Astrocyte (in vitro differentiated cells and primary cell): ENCODE measurements at regions not wholly inside any gene's neighbourhood (a gene's known extent, or its start where the extent isn't known, plus 50 kb on each side); places are given as distances from the start of the nearest gene placed in this dataset.

Experiments
- DNase-seq: peaks from one replicate; pipeline ENCODE4 v3.0.0-alpha.2; 2010; ENCODE audit warnings: low read depth
- FAIRE-seq: peaks from 2 replicates; lab custom pipeline; 2011; peaks lifted over from hg19 to GRCh38; lab: Jason Lieb, UNC
- H2AFZ ChIP-seq: 2 replicates; pipeline ENCODE4 v1.6.0; 2012; ENCODE audit warnings: low read depth, low read length, inconsistent platforms
- H3K27ac ChIP-seq: 2 replicates; pipeline ENCODE4 v1.5.1; 2011; ENCODE audit warnings: low read depth, low read length, inconsistent platforms
- H3K27me3 ChIP-seq: 2 replicates; pipeline ENCODE4 v1.6.0; 2011; ENCODE audit warnings: low read length, inconsistent platforms; ENCODE audit not compliant: insufficient read depth
- H3K36me3 ChIP-seq: 2 replicates; pipeline ENCODE4 v1.5.1; 2011; ENCODE audit warnings: low read length, inconsistent platforms; ENCODE audit not compliant: insufficient read depth
- H3K4me1 ChIP-seq: 2 replicates; pipeline ENCODE4 v1.5.1; 2011; ENCODE audit warnings: low read length, inconsistent platforms; ENCODE audit not compliant: insufficient read depth
- H3K4me2 ChIP-seq: 2 replicates; pipeline ENCODE4 v1.6.0; 2012; ENCODE audit warnings: low read length, inconsistent platforms
- H3K4me3 ChIP-seq: 2 replicates; pipeline ENCODE4 v1.5.1; 2011; ENCODE audit warnings: low read depth, mild to moderate bottlenecking, low read length, inconsistent platforms; ENCODE audit not compliant: insufficient read depth
- H3K79me2 ChIP-seq: 2 replicates; pipeline ENCODE4 v1.6.0; 2012; ENCODE audit warnings: mild to moderate bottlenecking, low read length, inconsistent platforms; ENCODE audit not compliant: insufficient read depth
- H3K9ac ChIP-seq: 2 replicates; pipeline ENCODE4 v1.6.0; 2012; ENCODE audit warnings: mild to moderate bottlenecking, low read length, inconsistent platforms
- H3K9me3 ChIP-seq: 2 replicates; pipeline ENCODE4 v1.5.1; 2012; ENCODE audit warnings: low read depth, mild to moderate bottlenecking, low read length, inconsistent platforms; ENCODE audit not compliant: insufficient read depth
- H4K20me1 ChIP-seq: 2 replicates; pipeline ENCODE4 v1.6.0; 2012; ENCODE audit warnings: low read length, inconsistent platforms; ENCODE audit not compliant: insufficient read depth
- H3K27ac Mint-ChIP-seq: one replicate; pipeline ENCODE4 v1.8.0; 2021; ENCODE audit warnings: mild to moderate bottlenecking, mixed read lengths; ENCODE audit not compliant: unreplicated experiment
- H3K27me3 Mint-ChIP-seq: one replicate; pipeline ENCODE4 v1.8.0; 2021; ENCODE audit warnings: low read depth, mixed read lengths; ENCODE audit not compliant: unreplicated experiment
- H3K36me3 Mint-ChIP-seq: one replicate; pipeline ENCODE4 v1.8.0; 2021; ENCODE audit warnings: low read depth, mixed read lengths; ENCODE audit not compliant: unreplicated experiment
- H3K4me1 Mint-ChIP-seq: one replicate; pipeline ENCODE4 v1.8.0; 2021; ENCODE audit warnings: low read depth, mixed read lengths; ENCODE audit not compliant: unreplicated experiment
- H3K4me3 Mint-ChIP-seq: one replicate; pipeline ENCODE4 v1.8.0; 2021; ENCODE audit warnings: mild to moderate bottlenecking, moderate library complexity, mixed read lengths; ENCODE audit not compliant: unreplicated experiment
- H3K9me3 Mint-ChIP-seq: one replicate; pipeline ENCODE4 v1.8.0; 2021; ENCODE audit warnings: mild to moderate bottlenecking, mixed read lengths; ENCODE audit not compliant: unreplicated experiment
- EZH2 ChIP-seq: IDR thresholded peaks from 2 replicates; pipeline ENCODE4 v1.6.1; 2012; ENCODE audit warnings: mild to moderate bottlenecking, low read length, inconsistent platforms; ENCODE audit not compliant: insufficient read depth
- TF ChIP-seq, protein P1 (sequence below): IDR thresholded peaks from 2 replicates; pipeline ENCODE4 v1.5.1; 2011; ENCODE audit warnings: low read depth, mild to moderate bottlenecking, inconsistent platforms, low read length, moderate library complexity; ENCODE audit not compliant: insufficient read depth

GRCh38 chr16:63385714-63386432, 1349.6 kb upstream of the CDH8 start:
- Mint-ChIP-seq H3K9me3 (no peaks in the 10 kb centered on the region), H3K27ac (no peak overlapping the region), H3K4me3 (no peak overlapping the region), H3K27me3 (no peaks in the 10 kb centered on the region), H3K4me1 (no peaks in the 10 kb centered on the region), H3K36me3 (no peaks in the 10 kb centered on the region)
- Histone ChIP-seq H3K9me3 (no peaks in the 10 kb centered on the region), H3K4me1 (no peaks in the 10 kb centered on the region), H3K27ac (no peak overlapping the region), H4K20me1 (no peaks in the 10 kb centered on the region), H3K36me3 (no peaks in the 10 kb centered on the region), H3K4me3 (no peak overlapping the region), H3K27me3 (no peaks in the 10 kb centered on the region), H3K4me2 (no peak overlapping the region), H3K79me2 (no peaks in the 10 kb centered on the region), H2AFZ (no peak overlapping the region), H3K9ac (no peak overlapping the region)
- DNase-seq = no peak
- TF ChIP-seq, protein P1, sequence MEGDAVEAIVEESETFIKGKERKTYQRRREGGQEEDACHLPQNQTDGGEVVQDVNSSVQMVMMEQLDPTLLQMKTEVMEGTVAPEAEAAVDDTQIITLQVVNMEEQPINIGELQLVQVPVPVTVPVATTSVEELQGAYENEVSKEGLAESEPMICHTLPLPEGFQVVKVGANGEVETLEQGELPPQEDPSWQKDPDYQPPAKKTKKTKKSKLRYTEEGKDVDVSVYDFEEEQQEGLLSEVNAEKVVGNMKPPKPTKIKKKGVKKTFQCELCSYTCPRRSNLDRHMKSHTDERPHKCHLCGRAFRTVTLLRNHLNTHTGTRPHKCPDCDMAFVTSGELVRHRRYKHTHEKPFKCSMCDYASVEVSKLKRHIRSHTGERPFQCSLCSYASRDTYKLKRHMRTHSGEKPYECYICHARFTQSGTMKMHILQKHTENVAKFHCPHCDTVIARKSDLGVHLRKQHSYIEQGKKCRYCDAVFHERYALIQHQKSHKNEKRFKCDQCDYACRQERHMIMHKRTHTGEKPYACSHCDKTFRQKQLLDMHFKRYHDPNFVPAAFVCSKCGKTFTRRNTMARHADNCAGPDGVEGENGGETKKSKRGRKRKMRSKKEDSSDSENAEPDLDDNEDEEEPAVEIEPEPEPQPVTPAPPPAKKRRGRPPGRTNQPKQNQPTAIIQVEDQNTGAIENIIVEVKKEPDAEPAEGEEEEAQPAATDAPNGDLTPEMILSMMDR = no peak
- no peak for TF ChIP-seq EZH2
- FAIRE-seq = no peak

DNA sequence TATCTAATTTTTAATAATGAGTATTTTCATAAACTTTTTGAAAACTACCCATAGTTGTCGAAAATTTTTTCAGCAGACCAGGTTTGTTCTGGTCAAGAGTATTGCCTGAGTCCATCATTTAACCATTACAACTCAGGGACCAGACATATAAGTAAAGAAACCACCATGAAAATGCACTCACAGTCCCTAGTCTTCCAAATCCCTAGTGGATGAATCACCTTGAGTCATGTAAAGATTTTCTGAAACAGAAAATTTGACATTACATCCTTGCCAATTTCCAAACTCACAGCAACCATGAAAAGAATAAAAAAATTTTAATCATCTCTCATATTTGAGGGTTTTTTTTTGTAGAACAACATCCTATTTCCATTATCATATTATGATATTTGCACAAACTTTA, 1337.5 kb upstream of the CDH8 start:
- Histone ChIP-seq H3K9ac (no peak overlapping the region), H3K4me2 (no peak overlapping the region), H3K4me3 (no peak overlapping the region), H3K27me3 (no peaks in the 10 kb centered on the region), H3K79me2 (no peaks in the 10 kb centered on the region), H3K9me3 (no peaks in the 10 kb centered on the region), H4K20me1 (no peaks in the 10 kb centered on the region), H3K36me3 (no peaks in the 10 kb centered on the region), H3K27ac (no peak overlapping the region), H3K4me1 (no peaks in the 10 kb centered on the region), H2AFZ (no peak overlapping the region)
- FAIRE-seq (no peak), DNase-seq (no peak)
- H3K4me3 Mint-ChIP-seq = no peak overlapping the region
- H3K9me3 Mint-ChIP-seq = no peaks in the 10 kb centered on the region
- H3K36me3 Mint-ChIP-seq = no peaks in the 10 kb centered on the region
- no peaks in the 10 kb centered on the region for H3K4me1 Mint-ChIP-seq
- no peaks in the 10 kb centered on the region for H3K27me3 Mint-ChIP-seq
- no peak overlapping the region for H3K27ac Mint-ChIP-seq
- TF ChIP-seq EZH2 = no peak
- TF ChIP-seq, protein P1 = no peak

DNA sequence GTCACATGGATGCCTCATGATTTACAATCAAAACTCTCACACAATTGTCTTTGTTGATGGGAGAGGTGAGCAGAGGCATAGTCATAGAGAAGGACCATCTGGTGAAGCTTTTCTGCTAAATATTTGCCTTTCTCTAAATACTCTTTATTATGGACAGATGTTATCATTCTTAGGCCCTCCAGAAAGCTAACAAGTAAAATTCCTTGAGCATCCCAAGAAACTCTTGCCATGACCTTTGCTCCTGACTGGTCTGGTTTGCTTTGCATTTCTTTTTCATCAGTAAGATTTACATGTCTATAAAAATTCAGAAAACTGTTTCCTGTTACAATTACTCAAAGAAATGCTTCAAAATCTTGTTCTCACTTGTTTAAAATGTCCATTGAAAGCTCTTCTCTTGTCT, 1336.6 kb upstream of the CDH8 start:
- no peaks in the 10 kb centered on the region for H3K4me1 Mint-ChIP-seq
- H3K27me3 Mint-ChIP-seq = no peaks in the 10 kb centered on the region
- DNase-seq (no peak), FAIRE-seq (no peak)
- H3K9me3 Mint-ChIP-seq = no peaks in the 10 kb centered on the region
- Histone ChIP-seq H3K27ac (no peak overlapping the region), H3K27me3 (no peaks in the 10 kb centered on the region), H3K4me1 (no peaks in the 10 kb centered on the region), H3K4me3 (no peak overlapping the region), H3K4me2 (no peak overlapping the region), H3K9me3 (no peaks in the 10 kb centered on the region), H2AFZ (no peak overlapping the region), H3K79me2 (no peaks in the 10 kb centered on the region), H3K9ac (no peak overlapping the region), H4K20me1 (no peaks in the 10 kb centered on the region), H3K36me3 (no peaks in the 10 kb centered on the region)
- H3K27ac Mint-ChIP-seq = no peak overlapping the region
- TF ChIP-seq EZH2 = no peak
- TF ChIP-seq, protein P1 = no peak
- H3K36me3 Mint-ChIP-seq = no peaks in the 10 kb centered on the region
- no peak overlapping the region for H3K4me3 Mint-ChIP-seq
